Muscle of back (tissue), 3 donors: ENCODE measurements at regions not wholly inside any gene's neighbourhood (a gene's known extent, or its start where the extent isn't known, plus 50 kb on each side); places are given as distances from the start of the nearest gene placed in this dataset.
"Not testable (repeated sequence)": the region's sequence is repeated elsewhere in the genome, so short reads cannot be mapped to it uniquely, and the experiment has no call there.

ENCODE experiments used
- DNase-seq, 3 donors: peaks; one replicate each; pipeline versions ENCODE4 v3.0.0 to v3.0.0-alpha.2; 2013

GRCh38 chr1:185468626-185469025 lies 151.6 kb upstream of the IVNS1ABP start:
- no peak for DNase-seq

DNA sequence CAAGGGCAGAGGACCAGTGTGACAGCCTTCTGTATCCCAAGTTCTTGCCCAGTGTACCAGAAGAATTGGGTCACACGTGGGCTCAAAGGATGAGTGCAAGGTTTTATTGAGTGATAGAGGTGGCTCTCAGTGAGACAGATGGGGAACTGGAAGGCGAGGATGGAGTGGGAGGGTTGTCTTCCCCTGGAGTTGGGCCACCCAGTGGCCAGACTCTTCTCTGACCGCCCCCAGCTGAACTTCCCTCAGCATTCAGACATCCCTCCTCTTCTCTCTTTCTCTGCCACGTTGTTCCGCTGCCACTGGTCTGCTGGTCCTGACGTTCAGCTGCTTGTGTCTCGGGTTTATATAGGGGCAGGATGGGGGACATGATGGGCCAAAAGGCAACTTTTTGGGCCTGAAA lies 150.1 kb upstream of the IVNS1ABP start:
- no peak for DNase-seq

DNA sequence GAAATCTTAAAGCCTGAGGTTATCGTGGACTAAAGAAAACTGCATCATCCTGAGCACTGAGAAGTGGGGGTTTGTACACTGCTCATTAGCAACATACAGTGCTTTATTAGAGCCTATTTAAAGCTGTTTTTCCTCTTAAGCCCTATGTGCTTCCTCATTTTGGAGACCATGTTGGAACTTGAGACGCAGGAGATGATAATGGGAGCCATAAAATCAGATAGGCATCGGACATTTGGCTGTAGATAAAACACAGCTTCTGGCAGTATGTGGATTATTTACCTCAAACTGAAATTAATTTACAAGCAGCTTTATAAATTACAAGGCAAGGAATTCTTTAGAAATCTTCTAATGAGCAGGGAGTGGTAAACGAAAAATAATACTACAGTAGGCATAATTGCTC lies 147.7 kb upstream of the IVNS1ABP start:
- DNase-seq, result no peak

- no peak for DNase-seq
Observed at GRCh38 chr1:185463433-185463832, 146.4 kb upstream of the IVNS1ABP start.

- no peak for DNase-seq
Observed at GRCh38 chr1:185463011-185463410, 146.0 kb upstream of the IVNS1ABP start.

DNA sequence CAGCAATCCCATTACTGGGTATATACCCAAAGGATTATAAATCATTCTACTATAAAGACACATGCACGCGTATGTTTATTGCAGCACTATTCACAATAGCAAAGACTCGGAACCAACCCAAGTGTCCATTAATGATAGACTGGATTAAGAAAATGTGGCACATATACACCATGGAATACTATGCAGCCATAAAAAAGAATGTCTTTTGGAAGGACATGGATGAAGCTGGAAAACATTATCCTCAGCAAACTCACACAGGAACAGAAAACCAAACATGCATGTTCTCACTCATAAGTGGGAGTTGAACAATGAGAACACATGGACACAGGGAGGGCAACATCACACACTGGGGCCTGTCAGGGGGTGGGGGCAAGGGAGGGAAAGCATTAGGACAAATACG lies 143.7 kb upstream of the IVNS1ABP start:
- not testable (repeated sequence) for DNase-seq

DNA sequence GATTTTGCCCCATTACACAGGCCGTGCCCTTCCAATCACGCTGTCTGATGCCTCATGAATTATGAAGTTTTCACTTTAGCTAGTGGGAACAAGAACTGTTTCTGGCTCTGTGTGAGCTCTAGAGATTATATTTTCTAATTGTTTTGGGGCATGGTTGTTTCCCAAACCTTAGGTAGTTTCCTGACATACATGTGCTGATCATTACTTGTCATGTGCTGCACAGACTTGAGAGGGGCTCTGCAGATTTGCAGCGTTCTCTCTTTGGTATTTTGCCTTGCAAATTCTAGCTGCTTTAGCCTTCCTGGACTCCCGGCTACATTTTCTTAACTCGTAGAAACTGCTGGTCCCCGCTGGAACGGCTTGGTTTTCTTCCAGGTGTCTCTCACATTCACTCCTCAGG lies 142.1 kb upstream of the IVNS1ABP start:
- no peak for DNase-seq

DNA sequence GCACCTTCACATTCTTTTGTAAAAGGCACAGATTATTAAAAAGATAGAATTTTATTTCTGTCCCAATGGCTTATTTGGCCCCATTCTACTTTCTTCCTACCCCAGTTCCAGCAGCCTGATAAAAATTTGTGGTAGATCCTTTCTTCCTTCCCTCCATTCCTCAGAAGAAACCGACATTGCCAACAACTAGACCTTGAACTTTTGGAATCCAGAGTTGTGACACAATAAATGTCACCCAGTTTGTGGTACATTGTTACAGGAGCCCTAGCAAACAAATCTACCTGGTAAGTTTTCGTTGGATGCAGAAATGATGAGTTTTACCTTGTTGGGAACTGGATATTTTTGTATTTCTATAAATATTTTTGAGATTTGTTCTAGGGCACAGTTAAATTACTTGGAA lies 141.6 kb upstream of the IVNS1ABP start:
- no peak for DNase-seq

GRCh38 chr1:185453496-185454192 lies 136.6 kb upstream of the IVNS1ABP start:
- DNase-seq, result peak in 1 of 3 donors; percentile 90

DNA sequence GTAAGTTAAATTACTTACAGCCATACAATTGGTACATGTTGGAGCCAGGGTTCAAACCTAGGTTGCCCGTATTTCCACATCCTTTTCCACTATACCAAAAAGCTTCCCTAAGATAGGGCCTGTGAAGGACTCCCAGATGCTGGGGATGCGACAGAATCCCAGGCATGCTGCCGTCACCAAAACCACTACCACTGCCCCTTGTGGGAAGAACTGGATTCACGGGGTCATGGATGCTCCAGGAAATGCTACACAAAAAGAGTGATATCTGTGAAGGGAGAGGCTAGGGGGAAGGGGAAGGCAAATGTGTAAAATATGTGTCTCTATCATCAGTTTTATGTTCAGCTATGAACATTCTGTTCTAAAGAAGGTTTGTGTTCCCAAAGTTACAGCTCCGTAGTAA lies 133.9 kb upstream of the IVNS1ABP start:
- DNase-seq, result no peak

DNA sequence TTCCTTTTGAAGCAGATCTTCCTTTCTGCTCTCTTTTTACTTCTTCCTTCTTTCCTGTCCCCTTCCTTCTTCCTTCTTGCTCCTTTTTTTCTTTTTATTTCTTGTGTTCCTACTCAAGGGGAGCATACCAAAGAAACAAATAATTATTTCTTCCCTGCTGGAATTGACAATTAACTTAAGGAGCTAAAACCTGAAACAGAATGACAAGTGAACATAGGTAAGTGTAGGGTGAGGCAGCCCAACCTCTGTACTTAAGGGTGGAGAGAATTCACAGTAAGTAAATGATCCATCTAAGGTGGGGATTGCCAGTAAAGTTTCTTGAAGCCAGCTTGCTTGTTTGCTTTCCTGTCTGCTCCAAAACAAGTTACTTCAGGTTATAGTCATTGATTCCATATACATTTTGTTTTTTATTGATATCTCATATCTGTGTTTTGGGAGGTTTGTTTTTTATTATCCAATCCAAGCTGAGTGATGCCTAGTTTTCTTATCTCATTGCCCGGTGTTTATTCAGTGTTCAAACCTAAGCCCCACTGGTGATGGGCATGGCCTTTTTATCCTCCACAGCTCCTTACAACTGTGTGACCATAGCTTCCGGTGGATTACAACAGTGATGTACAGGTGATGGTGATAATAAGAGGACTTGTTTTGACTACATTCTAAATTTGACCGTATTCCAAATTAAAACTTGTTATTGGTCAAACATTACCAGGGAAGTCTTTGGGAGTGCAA lies 133.2 kb upstream of the IVNS1ABP start:
- DNase-seq, result no peak

- DNase-seq, result no peak
Observed at GRCh38 chr1:185449378-185450059, 132.5 kb upstream of the IVNS1ABP start.

DNA sequence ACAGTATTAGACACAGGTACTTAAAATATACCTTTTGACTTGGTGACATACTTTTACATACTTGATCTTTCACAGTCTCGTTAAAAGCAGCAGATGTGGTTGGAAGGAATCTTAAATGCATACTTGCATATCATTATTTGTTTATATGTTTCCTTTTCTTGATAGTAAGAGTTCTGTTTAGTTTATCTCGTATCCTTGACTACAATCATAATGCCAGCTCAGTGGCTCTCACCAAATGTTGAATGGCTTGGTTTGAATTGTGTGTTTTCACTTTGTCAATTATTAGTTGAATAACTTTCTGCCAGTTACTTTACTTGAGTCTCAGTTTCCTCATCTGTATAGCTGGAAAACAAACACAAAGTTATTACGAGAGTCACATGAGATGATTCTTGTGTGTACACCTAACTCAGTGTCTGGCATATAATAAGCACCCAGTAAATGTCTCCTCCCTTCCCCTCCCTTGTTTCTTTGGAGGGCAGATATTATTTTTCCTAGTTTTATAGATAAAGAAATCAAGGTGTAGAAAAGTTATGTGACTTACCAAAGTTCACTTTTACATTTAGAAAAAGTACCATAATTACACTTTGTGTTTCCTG lies 131.6 kb upstream of the IVNS1ABP start:
- DNase-seq, result no peak

DNA sequence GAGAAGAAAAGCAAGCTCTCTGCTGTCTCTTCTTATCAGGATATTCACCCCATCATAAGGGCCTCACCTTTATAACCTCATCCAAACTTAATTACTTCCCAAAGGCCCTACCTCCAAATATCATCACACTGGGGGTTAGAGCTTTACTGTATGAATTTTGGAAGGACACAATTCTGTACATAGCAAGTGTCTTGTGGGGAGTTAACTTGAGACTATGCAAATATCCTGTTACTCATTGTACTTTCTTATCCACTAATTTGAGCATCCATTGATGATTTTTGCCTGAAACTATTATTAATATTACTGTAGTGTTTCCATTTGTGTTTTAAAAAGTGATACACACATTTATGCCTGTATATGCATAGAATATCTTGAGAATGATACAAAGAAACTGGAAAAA lies 129.1 kb upstream of the IVNS1ABP start:
- DNase-seq, result no peak

DNA sequence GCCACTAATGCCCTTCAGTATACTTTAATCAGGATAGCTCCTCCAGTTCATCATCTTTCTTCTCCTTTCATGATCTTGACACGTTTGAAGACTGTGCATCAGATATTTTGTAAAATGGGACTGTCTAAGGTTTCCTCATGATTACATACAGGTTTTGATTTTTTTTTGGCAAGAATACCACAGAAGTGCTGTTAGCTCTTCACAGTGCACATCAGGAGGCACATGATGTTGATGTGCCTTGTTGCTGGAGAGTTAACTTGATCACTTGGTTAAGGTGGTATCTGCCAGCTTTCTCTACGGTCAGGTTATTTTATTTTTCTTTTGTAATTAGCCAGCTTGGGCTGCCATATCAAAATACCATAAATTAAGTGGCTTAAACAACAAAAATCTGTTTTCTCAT lies 128.6 kb upstream of the IVNS1ABP start:
- no peak for DNase-seq

- DNase-seq, result no peak
Observed at GRCh38 chr1:185444676-185445075, 127.6 kb upstream of the IVNS1ABP start.

GRCh38 chr1:185442050-185442449 lies 125.0 kb upstream of the IVNS1ABP start:
- DNase-seq, result peak in 2 of 3 donors; percentile 45 to 73

DNA sequence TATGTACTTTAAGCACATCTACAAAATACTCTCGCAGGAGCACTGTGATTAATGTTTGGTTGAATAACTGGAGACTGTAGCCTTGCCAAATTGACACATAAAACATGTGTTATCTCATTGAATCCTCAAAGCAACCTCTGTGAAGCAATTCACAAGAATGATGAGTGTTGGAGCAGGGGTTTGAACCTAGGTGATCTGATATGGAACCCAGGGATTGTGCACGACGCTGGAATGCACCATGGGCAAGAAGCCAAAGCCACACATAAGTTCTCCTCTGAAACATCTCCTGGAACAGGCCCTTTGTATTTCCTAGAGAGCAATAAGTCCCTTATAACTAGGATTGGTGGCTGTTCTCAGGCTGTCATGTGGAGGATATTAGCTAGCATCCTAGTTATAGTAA lies 124.6 kb upstream of the IVNS1ABP start:
- peak in 2 of 3 donors; percentile 50 to 89 for DNase-seq

GRCh38 chr1:185440877-185441276 lies 123.8 kb upstream of the IVNS1ABP start:
- DNase-seq, result no peak

GRCh38 chr1:185439727-185440415 lies 122.8 kb upstream of the IVNS1ABP start:
- DNase-seq, result peak in 1 of 3 donors; percentile 44

GRCh38 chr1:185438936-185439335 lies 121.9 kb upstream of the IVNS1ABP start:
- no peak for DNase-seq
